Spleen (tissue), 11 donors: ENCODE measurements at regions not wholly inside any gene's neighbourhood (a gene's known extent, or its start where the extent isn't known, plus 50 kb on each side); places are given as distances from the start of the nearest gene placed in this dataset.

ENCODE experiments used
- DNase-seq: peaks from one replicate; pipeline ENCODE4 v3.0.0-alpha.2; 2020
- H3K27ac ChIP-seq, 8 donors: fragments of 200-600 bp; sonication (generic) in 7 of 8; 1 replicate in 4 of 8; 2 replicates in 4 of 8; pipeline versions ENCODE4 v1.5.0 to v1.8.0; 2016 to 2021; ENCODE audit warnings: inconsistent platforms in 4 of 8, mild to moderate bottlenecking in 4 of 8, moderate library complexity in 1 of 8
- H3K27me3 ChIP-seq, 7 donors: fragments of 200-600 bp; sonication (generic) in 6 of 7; replicated peaks in 1 of 7; 1 replicate in 4 of 7; 2 replicates in 3 of 7; pipeline versions ENCODE4 v1.5.0 to v1.8.0; 2016 to 2021; ENCODE audit warnings: inconsistent platforms in 3 of 7, mild to moderate bottlenecking in 1 of 7
- H3K36me3 ChIP-seq, 6 donors: fragments of 200-600 bp; sonication (generic) in 5 of 6; 1 replicate in 4 of 6; 2 replicates in 2 of 6; pipeline versions ENCODE4 v1.5.0 to v1.8.0; 2016 to 2021; ENCODE audit warnings: inconsistent platforms in 2 of 6
- H3K4me1 ChIP-seq, 6 donors: fragments of 200-600 bp; sonication (generic) in 5 of 6; 1 replicate in 3 of 6; 2 replicates in 3 of 6; pipeline versions ENCODE4 v1.5.0 to v1.8.0; 2016 to 2021; ENCODE audit warnings: inconsistent platforms in 3 of 6
- H3K4me3 ChIP-seq, 8 donors: fragments of 200-600 bp; sonication (generic) in 7 of 8; 1 replicate in 4 of 8; 2 replicates in 4 of 8; pipeline versions ENCODE4 v1.5.0 to v1.8.0; 2016 to 2021; ENCODE audit warnings: inconsistent platforms in 4 of 8, mild to moderate bottlenecking in 4 of 8, moderate library complexity in 2 of 8
- H3K9me3 ChIP-seq, 8 donors: fragments of 200-600 bp; sonication (generic) in 7 of 8; 1 replicate in 4 of 8; 2 replicates in 4 of 8; pipeline versions ENCODE4 v1.5.0 to v1.8.0; 2016 to 2021; ENCODE audit warnings: inconsistent platforms in 4 of 8
- CTCF ChIP-seq, 11 experiments: fragments of 200-600 bp in 7 of 11; fragments of 450-650 bp in 4 of 11; sonication (generic) in 4 of 11; IDR thresholded peaks in 8 of 11; conservative IDR thresholded peaks in 3 of 11; 1 replicate in 7 of 11; 2 replicates in 4 of 11; pipeline versions ENCODE4 v1.4.0 to v1.8.0; 2016 to 2021; ENCODE audit warnings: antibody characterized with exemption in 11 of 11, inconsistent platforms in 4 of 11, mild to moderate bottlenecking in 1 of 11
- POLR2A ChIP-seq, 3 donors: fragments of 450-650 bp; IDR thresholded peaks; one replicate each; pipeline ENCODE4 v1.5.1; 2017; ENCODE audit warnings: antibody characterized with exemption in 3 of 3, mild to moderate bottlenecking in 1 of 3
- POLR2AphosphoS5 ChIP-seq, 3 donors: sonication (generic); formaldehyde crosslinking; IDR thresholded peaks; one replicate each; pipeline ENCODE4 v1.5.1; 2017; ENCODE audit warnings: antibody characterized with exemption in 3 of 3
- WGBS, 5 donors: extraction: QIAGEN DNeasy Blood & Tissue Kit in 3 of 5; methylation state at CpG; one replicate each; pipeline versions ENCODE4 v1.1.5 to v1.1.7; 2013 to 2018; 5-methylcytosine and 5-hydroxymethylcytosine counted together
- intact Hi-C: fragments of 100-400 bp; cut with DNase I; formaldehyde crosslinking; loops from one replicate; pipeline ENCODE4 v1.15.0; 2023; ENCODE audit warnings: low total_unique reads
- donor health status: healthy with polysubstance abuse.
- donor health status: DM: no; HTN: no; CAD: no; lungs with moderate emphysema.
- donor health status: DM: no; HTN: no; CAD: no.
- donor health status: Bipolar disorder and iron deficiency.
- donor health status: healthy.
- donor health status: DM: no; HTN: no; CAD: no.
- donor health status: DM: yes; HTN: yes; CAD: no.

GRCh38 chr13:87981416-87981815 lies 310.2 kb downstream of the SLITRK5 start:
- DNase-seq: no peak
- no peak for TF ChIP-seq POLR2A (IDR thresholded peaks at IDR 0.05)
- TF ChIP-seq CTCF (IDR thresholded peaks at IDR 0.05 in 8 of 11, conservative IDR thresholded peaks at IDR 0.05 in 3 of 11): no peak
- TF ChIP-seq POLR2AphosphoS5 (IDR thresholded peaks at IDR 0.05): no peak
- WGBS, 5 donors: 64 to 78% (median 71%) methylated on average over 2 of the region's 2 CpGs
- H3K27me3 ChIP-seq: no peaks in the 10 kb centered on the region
- H3K4me3 ChIP-seq: no peak overlapping the region
- no peaks in the 10 kb centered on the region for H3K36me3 ChIP-seq
- intact Hi-C loops: no loop called here
- peaks cover 0 to 27% (median 5%) of the 10 kb centered on the region in 8 donors for H3K9me3 ChIP-seq
- H3K27ac ChIP-seq: no peak overlapping the region
- H3K4me1 ChIP-seq: no peaks in the 10 kb centered on the region

GRCh38 chr13:87982400-87982799 lies 311.2 kb downstream of the SLITRK5 start:
- Histone ChIP-seq H3K9me3 (peaks cover 0 to 29% (median 1%) of the 10 kb centered on the region in 8 donors), H3K4me3 (no peak overlapping the region), H3K27me3 (no peaks in the 10 kb centered on the region), H3K36me3 (no peaks in the 10 kb centered on the region), H3K4me1 (no peaks in the 10 kb centered on the region), H3K27ac (no peak overlapping the region)
- TF ChIP-seq POLR2A (IDR thresholded peaks at IDR 0.05): no peak
- intact Hi-C loops: no loop called here
- DNase-seq: no peak

- Histone ChIP-seq H3K27me3 (no peaks in the 10 kb centered on the region), H3K9me3 (peaks cover 0 to 26% (median 0%) of the 10 kb centered on the region in 8 donors), H3K4me1 (no peaks in the 10 kb centered on the region), H3K36me3 (no peaks in the 10 kb centered on the region), H3K27ac (no peak overlapping the region), H3K4me3 (no peak overlapping the region)
- intact Hi-C loops: no loop called here
- TF ChIP-seq POLR2AphosphoS5 (IDR thresholded peaks at IDR 0.05): no peak
- TF ChIP-seq CTCF (IDR thresholded peaks at IDR 0.05 in 8 of 11, conservative IDR thresholded peaks at IDR 0.05 in 3 of 11): no peak
- no peak for TF ChIP-seq POLR2A (IDR thresholded peaks at IDR 0.05)
- DNase-seq: no peak
These were observed 315.6 kb downstream of the SLITRK5 start for GRCh38 chr13:87986639-87987250.

- Histone ChIP-seq H3K9me3 (peaks cover 0 to 15% (median 0%) of the 10 kb centered on the region in 8 donors), H3K4me1 (no peaks in the 10 kb centered on the region), H3K27ac (no peak overlapping the region), H3K36me3 (no peaks in the 10 kb centered on the region), H3K4me3 (no peak overlapping the region), H3K27me3 (no peaks in the 10 kb centered on the region)
- intact Hi-C loops: no loop called here
- 81 to 97% (median 88%) methylated on average over 1 of the region's 1 CpG for WGBS, 5 donors
- DNase-seq: peak; percentile 51
- no peak for TF ChIP-seq POLR2A (IDR thresholded peaks at IDR 0.05)
- no peak for TF ChIP-seq POLR2AphosphoS5 (IDR thresholded peaks at IDR 0.05)
- TF ChIP-seq CTCF (IDR thresholded peaks at IDR 0.05 in 8 of 11, conservative IDR thresholded peaks at IDR 0.05 in 3 of 11): no peak
These were observed 326.9 kb downstream of the SLITRK5 start for GRCh38 chr13:87998081-87998480.

- TF ChIP-seq CTCF (IDR thresholded peaks at IDR 0.05 in 8 of 11, conservative IDR thresholded peaks at IDR 0.05 in 3 of 11) (no peak), POLR2A (IDR thresholded peaks at IDR 0.05) (no peak), POLR2AphosphoS5 (IDR thresholded peaks at IDR 0.05) (no peak)
- 40 to 91% (median 53%) methylated on average over 1 of the region's 1 CpG for WGBS, 5 donors
- no peaks in the 10 kb centered on the region for H3K27me3 ChIP-seq
- no peak overlapping the region for H3K27ac ChIP-seq
- H3K4me3 ChIP-seq: no peak overlapping the region
- H3K9me3 ChIP-seq: peaks cover 0 to 15% (median 0%) of the 10 kb centered on the region in 8 donors
- H3K4me1 ChIP-seq: no peaks in the 10 kb centered on the region
- no peaks in the 10 kb centered on the region for H3K36me3 ChIP-seq
- DNase-seq: no peak
- intact Hi-C loops: no loop called here
These were observed 328.1 kb downstream of the SLITRK5 start for GRCh38 chr13:87999240-87999700.
